A673 (cell line): ENCODE measurements at regions not wholly inside any gene's neighbourhood (a gene's known extent, or its start where the extent isn't known, plus 50 kb on each side); places are given as distances from the start of the nearest gene placed in this dataset.

Source experiments
- EZH2 ChIP-seq: fragments of 200-600 bp; sonication (generic); IDR thresholded peaks from 2 replicates; pipeline ENCODE4 v1.6.1; 2017; ENCODE audit warnings: borderline replicate concordance, low read depth, mild to moderate bottlenecking, mixed read lengths, antibody characterized with exemption, low read length; ENCODE audit not compliant: poor library complexity, severe bottlenecking
- TF ChIP-seq, protein P1 (sequence below): fragments of 300-800, 200-600 bp; sonication (generic); conservative IDR thresholded peaks from 2 replicates; pipeline ENCODE4 v1.5.1; 2017; ENCODE audit warnings: low read depth, mild to moderate bottlenecking, antibody characterized with exemption, low read length, moderate library complexity, mixed read lengths

DNA sequence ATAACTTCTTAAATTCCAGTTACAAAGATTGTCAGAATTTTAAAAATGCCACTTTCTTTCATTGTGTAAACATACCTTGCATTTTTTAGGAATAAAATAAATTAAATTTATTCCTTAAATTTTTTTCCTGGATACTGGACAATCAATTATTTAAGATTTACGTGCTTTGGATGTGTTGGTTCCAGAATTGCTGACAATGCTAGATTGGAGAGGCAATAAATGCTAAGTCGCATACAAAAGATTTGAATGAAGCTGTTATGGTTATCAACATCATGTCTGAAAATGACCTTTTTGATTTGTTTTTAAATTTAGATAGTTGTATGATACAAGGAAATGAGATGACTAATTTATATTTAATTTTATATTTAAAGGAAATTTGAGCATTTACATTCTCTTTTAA lies 89.2 kb upstream of the SEMA3A start:
- TF ChIP-seq, protein P1, sequence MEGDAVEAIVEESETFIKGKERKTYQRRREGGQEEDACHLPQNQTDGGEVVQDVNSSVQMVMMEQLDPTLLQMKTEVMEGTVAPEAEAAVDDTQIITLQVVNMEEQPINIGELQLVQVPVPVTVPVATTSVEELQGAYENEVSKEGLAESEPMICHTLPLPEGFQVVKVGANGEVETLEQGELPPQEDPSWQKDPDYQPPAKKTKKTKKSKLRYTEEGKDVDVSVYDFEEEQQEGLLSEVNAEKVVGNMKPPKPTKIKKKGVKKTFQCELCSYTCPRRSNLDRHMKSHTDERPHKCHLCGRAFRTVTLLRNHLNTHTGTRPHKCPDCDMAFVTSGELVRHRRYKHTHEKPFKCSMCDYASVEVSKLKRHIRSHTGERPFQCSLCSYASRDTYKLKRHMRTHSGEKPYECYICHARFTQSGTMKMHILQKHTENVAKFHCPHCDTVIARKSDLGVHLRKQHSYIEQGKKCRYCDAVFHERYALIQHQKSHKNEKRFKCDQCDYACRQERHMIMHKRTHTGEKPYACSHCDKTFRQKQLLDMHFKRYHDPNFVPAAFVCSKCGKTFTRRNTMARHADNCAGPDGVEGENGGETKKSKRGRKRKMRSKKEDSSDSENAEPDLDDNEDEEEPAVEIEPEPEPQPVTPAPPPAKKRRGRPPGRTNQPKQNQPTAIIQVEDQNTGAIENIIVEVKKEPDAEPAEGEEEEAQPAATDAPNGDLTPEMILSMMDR = no peak
- TF ChIP-seq EZH2 = no peak
